ENCODE measurements at regions not wholly inside any gene's neighbourhood (a gene's known extent, or its start where the extent isn't known, plus 50 kb on each side); places are given as distances from the start of the nearest gene placed in this dataset.

DNA sequence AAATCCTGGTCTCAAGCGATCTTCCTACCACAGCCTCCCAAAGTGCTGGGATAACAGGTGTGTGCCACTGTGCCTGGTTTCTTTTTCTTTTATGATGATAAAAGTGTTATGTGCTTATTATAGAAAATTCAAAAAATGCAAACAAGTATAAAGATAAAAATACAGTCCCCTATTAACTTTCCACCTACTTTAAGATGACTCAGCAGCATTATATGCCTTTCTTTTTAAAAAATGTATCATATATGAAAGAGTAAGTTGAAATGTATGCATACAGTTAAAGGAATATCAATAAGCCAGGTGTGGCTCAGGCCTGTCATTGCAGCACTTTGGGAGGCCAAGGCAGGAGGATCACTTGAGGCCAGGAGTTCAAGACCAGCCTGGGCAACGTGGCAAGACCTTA, 216.9 kb upstream of the GALNT17 start:
- no peak for DNase-seq (ENCODE audit: extremely low read depth, low read depth)
- TF ChIP-seq, protein P1, sequence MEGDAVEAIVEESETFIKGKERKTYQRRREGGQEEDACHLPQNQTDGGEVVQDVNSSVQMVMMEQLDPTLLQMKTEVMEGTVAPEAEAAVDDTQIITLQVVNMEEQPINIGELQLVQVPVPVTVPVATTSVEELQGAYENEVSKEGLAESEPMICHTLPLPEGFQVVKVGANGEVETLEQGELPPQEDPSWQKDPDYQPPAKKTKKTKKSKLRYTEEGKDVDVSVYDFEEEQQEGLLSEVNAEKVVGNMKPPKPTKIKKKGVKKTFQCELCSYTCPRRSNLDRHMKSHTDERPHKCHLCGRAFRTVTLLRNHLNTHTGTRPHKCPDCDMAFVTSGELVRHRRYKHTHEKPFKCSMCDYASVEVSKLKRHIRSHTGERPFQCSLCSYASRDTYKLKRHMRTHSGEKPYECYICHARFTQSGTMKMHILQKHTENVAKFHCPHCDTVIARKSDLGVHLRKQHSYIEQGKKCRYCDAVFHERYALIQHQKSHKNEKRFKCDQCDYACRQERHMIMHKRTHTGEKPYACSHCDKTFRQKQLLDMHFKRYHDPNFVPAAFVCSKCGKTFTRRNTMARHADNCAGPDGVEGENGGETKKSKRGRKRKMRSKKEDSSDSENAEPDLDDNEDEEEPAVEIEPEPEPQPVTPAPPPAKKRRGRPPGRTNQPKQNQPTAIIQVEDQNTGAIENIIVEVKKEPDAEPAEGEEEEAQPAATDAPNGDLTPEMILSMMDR (IDR thresholded peaks at IDR 0.05; ENCODE audit: low read depth, low read length): no peak

DNA sequence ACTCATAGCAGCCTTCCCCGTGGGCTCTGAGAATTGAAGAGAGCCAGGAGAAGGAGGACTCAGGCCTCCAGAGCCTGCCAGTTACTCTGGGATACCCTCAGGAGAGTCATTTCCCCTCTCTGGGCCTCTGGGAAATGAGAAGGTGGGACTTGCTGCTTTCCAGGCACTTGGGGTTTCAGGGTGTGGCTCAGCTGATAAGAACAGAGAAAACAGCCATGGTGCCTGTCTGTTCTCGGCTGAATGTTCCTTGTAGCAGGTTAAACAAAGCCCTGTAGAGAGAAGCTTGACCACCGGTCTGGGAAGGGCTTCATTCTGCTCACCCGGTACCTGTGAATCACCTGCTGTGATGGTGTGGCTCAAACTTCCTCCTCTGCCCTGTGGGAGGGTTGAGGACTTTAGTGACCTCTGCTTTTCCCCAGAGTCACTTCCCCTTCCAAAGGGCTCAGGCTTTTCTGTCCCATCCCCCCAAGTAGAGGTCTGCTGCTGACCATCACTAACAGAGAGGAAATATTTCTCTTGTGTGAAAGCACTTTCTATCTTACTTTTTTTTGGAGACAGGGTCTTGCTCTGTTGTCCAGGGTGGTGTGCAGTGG, 212.4 kb upstream of the GALNT17 start:
- TF ChIP-seq, protein P1 (IDR thresholded peaks at IDR 0.05; ENCODE audit: low read depth, low read length): no peak
- DNase-seq (ENCODE audit: extremely low read depth, low read depth): no peak

DNA sequence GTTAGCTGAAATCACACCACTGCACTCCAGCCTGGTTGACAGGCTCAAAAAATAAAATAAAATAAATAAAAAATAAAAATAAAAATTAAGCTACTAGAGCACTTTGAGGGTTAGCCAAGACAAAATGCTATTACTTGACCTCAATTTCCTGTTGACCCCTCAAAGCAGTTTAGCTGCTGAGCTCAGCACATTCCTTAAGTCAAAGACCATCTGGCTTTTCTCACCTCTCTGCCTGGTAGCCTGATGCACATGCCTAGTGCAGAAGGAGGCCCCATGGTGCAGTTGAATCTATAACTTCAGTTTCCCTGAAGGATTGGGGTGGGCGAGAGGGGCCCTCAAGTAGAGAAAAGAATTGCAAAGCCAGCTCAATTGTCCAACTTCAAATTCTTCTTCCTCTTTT, 211.1 kb upstream of the GALNT17 start:
- TF ChIP-seq, protein P1 (IDR thresholded peaks at IDR 0.05; ENCODE audit: low read depth, low read length): no peak
- DNase-seq (ENCODE audit: extremely low read depth, low read depth): no peak

DNA sequence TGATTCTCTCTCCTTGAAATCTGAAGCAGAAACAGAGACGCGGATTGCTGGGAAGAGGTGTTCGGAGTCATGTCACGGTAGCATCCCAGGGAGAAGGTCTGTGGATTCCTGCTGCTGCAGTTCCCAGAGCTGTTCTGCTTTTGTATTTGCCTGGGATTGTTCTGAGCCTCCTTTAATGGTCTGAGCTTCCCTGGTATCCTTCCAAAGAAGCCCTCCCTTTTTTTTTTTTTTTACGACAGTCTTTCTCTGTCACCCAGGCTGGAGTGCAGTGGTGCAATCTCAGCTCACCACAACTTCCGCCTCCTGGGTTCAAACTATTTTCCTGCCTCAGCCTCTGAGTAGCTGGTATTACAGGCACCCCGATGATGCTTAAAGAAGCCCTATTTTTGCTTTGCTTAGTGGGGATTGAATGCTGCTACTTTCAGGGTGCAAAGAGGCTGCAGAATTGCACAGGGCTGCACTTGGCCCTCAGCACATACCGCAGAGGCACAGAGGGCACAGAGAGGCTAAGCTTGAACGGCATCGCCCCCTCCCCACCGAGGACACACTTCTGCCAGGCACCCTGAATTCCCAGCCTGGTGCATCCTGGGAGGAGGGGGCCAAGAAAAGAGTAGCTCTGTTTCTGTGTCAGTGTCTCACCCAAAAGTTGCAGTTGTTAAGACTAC, 208.6 kb upstream of the GALNT17 start:
- no peak for DNase-seq (ENCODE audit: extremely low read depth, low read depth)
- TF ChIP-seq, protein P1 (IDR thresholded peaks at IDR 0.05; ENCODE audit: low read depth, low read length): no peak

DNA sequence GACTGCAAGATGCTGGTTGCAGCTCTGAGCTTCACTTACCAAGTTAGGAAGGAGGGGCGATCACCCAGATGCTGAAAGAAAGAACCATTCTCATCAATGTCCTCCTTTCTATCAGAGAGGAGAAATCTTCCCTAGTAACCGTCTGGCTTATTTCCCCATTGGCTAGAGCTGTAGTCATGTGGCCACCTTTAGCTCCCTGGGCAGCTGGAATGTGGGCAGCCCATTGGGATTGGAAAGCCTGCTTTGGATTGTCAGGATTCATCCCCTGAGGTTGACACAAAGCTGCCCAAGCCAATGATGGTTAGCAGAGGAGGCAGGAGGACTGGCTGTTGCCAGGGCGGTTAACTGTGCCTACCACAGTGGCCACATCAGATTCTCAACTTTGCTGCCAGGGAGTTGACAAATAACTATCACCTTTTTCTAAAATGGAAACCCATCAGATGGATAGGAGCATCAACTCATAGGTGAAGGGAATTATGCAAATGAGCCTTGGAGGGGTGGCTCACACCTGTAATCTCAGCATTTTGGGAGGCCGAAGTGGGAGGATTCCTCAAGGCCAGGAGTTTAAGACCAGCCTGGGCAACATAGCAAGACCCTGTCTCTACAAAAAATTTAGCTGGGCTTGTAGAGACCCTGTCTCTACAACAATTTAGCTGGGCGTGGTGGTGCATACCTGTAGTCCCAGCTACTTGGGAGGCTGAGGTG, 206.4 kb upstream of the GALNT17 start:
- DNase-seq (ENCODE audit: extremely low read depth, low read depth): no peak
- TF ChIP-seq, protein P1 (IDR thresholded peaks at IDR 0.05; ENCODE audit: low read depth, low read length): no peak

DNA sequence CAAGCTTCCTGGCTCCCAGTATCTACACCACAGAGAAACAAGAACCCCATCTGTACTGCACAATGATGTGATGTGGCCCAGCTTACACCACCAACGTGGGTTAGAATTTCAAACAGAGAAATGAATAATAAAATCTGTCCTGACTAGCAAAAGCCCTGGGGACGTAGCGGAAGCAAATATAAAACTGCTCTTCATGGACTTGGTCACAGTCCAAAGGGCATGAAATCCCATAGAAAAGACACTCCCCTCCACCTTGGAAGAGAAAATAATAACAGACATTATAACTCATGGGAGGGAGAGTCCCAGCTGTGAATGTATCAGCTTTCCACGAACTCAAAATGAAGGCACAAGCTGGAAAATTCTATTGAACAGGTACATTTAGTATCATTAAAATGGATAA, 205.3 kb upstream of the GALNT17 start:
- TF ChIP-seq, protein P1 (IDR thresholded peaks at IDR 0.05; ENCODE audit: low read depth, low read length): no peak
- no peak for DNase-seq (ENCODE audit: extremely low read depth, low read depth)

DNA sequence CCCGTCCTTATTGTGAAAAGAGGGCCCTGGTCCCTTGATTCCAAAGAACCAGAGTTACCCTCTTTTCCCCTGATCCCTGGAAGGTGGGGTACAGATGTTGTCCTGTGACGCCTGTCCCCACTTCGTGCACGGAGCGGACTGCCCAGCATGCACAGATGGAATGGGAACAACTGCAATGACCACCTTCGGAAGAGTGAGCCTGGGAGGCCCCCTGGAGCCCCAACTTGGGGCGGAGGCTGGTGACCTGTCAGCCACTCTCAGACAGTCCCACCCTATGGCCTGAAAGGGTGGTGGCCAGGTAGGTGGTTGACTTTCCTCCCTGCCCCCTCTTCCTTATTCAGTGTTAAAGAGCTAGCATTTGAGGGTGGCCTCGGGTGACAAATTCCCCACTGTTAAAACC, 196.6 kb upstream of the GALNT17 start:
- TF ChIP-seq, protein P1 (IDR thresholded peaks at IDR 0.05; ENCODE audit: low read depth, low read length): no peak
- no peak for DNase-seq (ENCODE audit: extremely low read depth, low read depth)
